ENCODE measurements at regions not wholly inside any gene's neighbourhood (a gene's known extent, or its start where the extent isn't known, plus 50 kb on each side); places are given as distances from the start of the nearest gene placed in this dataset.

DNA sequence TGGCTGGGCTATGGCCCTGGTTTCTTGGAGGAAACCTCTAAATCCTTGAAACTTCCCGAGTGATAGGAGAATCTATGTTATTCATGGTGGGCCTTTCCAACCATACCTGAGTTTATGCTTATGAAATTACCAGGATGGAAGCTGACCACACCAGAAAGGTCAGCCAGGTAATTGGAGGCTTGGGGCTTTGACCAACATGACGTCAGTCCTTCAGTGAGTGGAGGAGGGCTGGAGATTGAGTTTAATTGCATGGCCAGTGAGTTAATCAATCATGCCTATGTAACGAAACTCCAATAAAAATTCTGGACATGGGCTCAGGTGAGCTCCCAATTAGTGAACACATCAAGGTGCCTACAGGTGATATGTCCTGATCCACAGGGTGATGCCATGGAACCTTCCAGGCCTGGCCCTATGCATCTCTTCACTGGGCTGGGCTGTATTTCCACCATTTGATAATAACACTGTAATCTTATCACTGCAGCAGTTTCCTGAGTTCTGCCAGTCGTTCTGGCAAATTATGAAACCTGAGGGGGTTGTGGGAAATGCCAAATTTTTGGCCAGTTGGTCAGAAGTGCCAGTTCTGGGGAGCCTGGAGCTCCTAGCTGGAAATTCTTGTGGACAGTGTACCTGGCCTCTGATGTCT lies 106.5 kb downstream of the CDH26 start:
- DNase-seq (ENCODE audit: low spot score) = no peak

DNA sequence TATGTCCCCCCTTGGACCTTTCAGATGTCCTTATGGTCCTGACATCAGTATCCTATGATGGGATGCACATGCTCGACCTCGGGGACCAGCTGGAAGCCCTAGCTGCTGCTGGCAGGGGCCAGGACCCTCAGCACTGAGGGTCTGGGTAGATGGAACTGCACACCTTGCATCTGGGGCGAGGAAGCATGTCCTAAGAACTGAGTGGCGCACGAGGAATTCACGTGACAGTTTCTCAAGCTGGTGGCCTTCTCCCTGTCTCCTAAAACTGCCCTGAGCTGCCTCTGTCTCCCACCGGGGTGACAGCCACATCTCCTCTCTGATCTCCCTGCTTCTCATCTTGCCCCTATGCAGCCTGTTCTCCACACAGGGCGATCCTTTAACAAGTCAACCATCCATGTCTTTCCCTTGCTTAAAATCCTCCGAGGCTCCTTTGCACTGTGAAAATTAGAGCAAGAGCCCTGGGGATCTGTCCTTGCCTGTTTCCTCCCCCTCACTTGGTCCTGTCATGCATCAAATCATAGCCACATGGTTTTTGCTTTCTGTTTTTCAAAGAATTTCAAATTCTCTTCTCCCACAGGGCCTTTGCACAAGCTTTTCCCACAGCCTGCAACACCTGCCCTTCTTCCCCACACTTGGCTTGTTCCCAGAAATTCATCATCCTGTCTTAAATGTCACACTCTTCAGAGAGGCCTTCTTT lies 107.7 kb downstream of the CDH26 start:
- DNase-seq (ENCODE audit: low spot score) = no peak

DNA sequence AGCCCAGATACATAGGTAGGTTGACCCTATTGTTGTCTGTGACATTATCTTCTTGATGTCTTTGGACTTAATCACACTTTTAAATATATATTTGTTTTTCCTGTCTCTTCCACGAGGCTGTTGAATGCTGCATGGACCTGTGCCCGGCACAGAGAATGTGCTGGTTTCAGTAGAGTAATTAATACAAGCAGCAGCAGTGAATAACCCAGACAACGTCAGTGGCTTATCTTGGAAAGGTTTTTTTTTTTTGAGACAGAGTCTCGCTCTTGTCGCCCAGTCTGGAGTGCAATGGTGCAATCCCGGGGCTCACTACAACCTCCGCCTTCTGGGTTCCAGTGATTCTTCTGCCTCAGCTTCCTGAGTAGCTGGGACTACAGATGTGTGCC lies 108.2 kb downstream of the CDH26 start:
- DNase-seq (ENCODE audit: low spot score) = no peak

GRCh38 chr20:60068509-60068908 lies 110.3 kb downstream of the CDH26 start:
- no peak for DNase-seq (ENCODE audit: low spot score)

GRCh38 chr20:60069656-60070055 lies 111.4 kb downstream of the CDH26 start:
- no peak for DNase-seq (ENCODE audit: low spot score)

- no peak for DNase-seq (ENCODE audit: low spot score)
Measured at GRCh38 chr20:60070791-60071190, 112.6 kb downstream of the CDH26 start.

DNA sequence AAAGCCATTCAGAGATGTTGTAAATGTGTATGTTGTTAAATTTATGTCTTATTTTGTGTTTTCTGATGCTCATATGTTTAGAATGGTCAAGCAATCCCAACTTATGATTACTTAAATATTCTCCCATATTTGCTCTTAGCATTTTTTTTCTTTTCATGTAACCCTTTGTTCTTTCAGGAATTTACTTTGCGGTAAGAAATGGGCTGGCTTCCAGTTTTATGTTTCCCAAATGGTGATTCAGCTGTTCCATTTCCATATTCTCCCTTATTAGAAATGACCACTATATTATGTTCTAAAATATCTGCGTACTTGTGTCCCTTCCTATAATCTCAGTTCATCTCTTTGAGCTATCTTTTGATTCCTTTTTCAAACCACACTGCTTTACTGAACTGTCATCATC lies 113.7 kb downstream of the CDH26 start:
- no peak for DNase-seq (ENCODE audit: low spot score)

DNA sequence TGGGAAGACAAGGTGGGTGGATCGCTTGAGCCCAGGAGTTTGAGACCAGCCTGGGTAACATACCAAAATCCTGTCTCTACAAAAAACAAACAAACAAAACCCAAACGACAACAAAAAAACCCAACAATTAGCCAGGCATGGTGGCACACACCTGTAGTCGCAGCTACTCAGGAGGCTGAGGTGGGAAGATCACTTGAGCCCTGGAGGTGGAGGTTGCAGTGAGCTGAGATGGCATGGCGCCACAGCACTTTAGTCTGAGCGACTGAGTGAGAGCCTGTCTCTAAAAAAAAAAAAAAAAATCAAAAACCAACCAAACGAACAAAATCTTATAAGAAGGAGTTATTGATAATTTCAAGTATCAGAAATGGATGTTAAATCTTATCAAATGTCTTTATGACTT lies 114.9 kb downstream of the CDH26 start:
- DNase-seq (ENCODE audit: low spot score) = no peak

- DNase-seq (ENCODE audit: low spot score) = no peak
Measured at GRCh38 chr20:60073504-60073903, 115.3 kb downstream of the CDH26 start.

GRCh38 chr20:60074276-60074675 lies 116.1 kb downstream of the CDH26 start:
- no peak for DNase-seq (ENCODE audit: low spot score)

GRCh38 chr20:60078351-60079250 lies 120.4 kb downstream of the CDH26 start:
- no peak for DNase-seq (ENCODE audit: low spot score)

- no peak for DNase-seq (ENCODE audit: low spot score)
Measured at GRCh38 chr20:60080401-60080800, 122.2 kb downstream of the CDH26 start.

DNA sequence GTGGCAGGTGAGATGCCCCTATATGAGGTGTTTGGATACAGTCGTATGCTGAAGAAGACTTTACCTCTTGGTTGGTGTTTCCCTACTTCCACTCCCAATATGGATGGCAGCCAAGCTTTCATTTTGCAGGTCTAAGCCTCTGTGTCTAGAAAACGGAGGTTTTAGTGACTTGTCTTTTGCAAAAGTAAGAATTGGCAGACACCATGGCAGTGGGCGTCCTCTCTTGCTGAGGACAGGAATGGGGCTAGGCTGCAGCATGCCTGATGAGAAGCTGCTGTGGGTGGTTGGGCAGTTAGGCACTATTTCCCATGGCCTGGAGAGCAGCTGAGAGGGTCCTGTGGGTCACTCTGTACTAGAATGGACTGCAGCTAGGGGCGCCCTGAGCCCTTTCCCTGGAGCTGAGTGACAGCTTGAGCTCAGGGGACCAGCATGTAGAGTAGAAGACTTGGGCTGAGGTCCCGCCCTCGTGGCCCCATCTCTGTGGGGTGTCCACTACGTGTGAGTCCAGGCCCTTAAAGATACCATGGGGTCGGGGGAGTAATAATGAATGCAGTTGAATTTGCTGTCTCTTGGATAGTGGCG lies 127.4 kb downstream of the CDH26 start:
- DNase-seq (ENCODE audit: low spot score) = peak; percentile 21

GRCh38 chr20:60086821-60087562 lies 128.8 kb downstream of the CDH26 start:
- no peak for DNase-seq (ENCODE audit: low spot score)

DNA sequence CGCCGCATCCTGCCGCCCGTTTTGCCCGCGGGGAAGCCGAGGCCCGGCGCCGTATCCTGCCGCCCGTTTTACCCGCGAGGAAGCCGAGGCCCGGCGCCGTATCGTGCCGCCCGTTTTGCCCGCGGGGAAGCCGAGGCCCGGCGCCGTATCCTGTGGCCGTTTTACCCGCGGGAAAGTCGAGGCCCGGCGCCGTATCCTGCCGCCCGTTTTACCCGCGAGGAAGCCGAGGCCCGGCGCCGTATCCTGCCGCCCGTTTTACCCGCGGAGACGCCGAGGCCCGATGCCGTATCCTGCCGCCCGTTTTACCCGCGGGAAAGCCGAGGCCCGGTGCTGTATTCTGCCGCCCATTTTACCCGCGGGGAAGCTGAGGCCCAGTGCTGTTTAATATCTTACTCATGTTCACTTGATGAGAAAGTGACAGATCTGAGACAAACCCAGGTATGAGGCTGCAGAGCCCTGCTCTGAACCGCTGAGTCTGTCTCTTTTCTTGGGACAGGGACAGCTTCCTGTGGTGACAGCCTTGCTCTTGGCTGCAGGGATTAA lies 129.4 kb downstream of the CDH26 start:
- DNase-seq (ENCODE audit: low spot score) = no peak

GRCh38 chr20:60088236-60088635 lies 130.0 kb downstream of the CDH26 start:
- DNase-seq (ENCODE audit: low spot score) = no peak

- no peak for DNase-seq (ENCODE audit: low spot score)
Measured at GRCh38 chr20:60090631-60091030, 132.4 kb downstream of the CDH26 start.

DNA sequence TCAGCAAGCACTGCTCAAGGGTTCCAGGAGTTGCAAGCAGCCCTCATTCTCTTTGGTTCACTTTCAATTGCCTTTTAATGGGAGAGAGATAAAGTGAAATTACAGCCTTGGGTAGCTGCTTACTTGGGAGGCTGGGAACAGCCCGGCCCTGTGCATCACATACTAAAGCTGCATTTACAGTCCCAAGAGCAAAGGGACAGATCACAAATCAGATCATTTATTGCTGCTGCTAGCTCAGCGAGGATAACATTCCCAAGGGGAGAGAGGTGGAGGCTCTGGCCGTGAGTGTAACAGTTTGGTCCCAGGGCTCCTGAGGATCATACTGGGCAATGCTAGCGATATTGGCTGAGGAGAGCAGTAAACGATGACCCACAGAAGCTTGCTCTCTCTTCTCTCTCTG lies 133.1 kb downstream of the CDH26 start:
- DNase-seq (ENCODE audit: low spot score) = no peak

DNA sequence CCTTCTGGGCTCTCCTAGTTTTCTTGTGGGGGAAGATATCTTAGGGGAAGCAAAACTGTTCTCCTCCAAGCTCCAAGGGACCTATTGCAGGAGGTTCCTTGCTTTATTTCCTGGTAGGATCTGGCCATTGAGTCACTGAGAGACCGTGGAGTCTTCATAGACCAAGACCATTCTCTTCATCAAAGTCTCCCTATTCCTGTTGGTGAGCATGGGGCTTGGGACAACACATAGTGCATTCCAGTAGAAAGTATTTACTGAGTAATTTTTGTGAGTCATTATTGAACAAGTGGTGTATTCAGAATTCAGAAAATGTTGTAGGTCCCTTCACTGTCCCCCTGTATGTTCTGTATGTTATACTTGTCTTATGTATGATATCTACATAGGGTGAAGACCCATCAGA lies 133.6 kb downstream of the CDH26 start:
- no peak for DNase-seq (ENCODE audit: low spot score)

DNA sequence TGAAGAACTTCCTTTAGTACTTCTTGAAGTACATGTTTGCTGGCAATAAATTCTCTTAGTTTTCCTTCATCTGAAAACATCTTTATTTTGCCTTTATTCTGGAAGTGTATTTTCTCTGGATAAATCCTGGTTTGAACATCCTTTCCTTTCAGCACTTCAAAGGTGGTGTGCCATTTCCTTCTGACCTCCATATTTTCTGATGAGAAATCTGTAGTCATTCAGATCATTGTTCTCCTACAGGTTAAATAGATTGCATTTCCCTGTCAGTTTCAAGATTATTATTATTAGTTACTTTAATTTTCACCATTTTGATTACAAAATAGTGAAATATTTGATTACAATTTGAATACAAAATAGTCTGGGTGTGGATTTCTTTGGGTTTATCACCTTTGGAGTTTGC lies 134.5 kb downstream of the CDH26 start:
- no peak for DNase-seq (ENCODE audit: low spot score)

DNA sequence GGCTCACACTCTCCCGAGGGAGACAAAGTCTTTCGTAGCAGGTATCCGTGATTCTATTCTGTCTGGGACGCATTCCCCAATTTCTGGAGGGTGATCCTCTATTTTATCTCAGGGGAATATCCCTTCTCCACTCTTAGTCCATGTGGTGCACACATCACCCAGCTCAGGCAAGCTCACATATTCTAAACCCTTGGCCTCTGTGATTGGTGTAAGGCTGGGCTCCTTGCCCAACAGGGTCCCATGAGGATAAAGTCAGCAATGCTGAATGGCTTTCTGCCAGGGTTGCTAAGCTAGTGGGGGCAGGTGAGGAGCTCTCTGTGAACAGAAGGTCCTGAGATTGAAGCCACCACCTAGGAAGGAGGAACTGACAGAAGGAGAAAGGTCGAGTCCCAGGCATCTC lies 137.2 kb downstream of the CDH26 start:
- DNase-seq (ENCODE audit: low spot score) = no peak

GRCh38 chr20:60096166-60096565 lies 137.9 kb downstream of the CDH26 start:
- no peak for DNase-seq (ENCODE audit: low spot score)
